H1 (cell line): ENCODE measurements at regions not wholly inside any gene's neighbourhood (a gene's known extent, or its start where the extent isn't known, plus 50 kb on each side); places are given as distances from the start of the nearest gene placed in this dataset.

Experiments used
- CHD2 ChIP-seq: IDR thresholded peaks from 2 replicates; pipeline ENCODE4 v1.6.1; 2012; ENCODE audit warnings: low read length, improper control_type of control experiment
- JUN ChIP-seq: IDR thresholded peaks from 2 replicates; pipeline ENCODE4 v1.6.1; 2011; ENCODE audit warnings: low read depth, mild to moderate bottlenecking, improper control_type of control experiment, low read length
- SAP30 ChIP-seq: fragments of 300-600 bp; sonication (generic); IDR thresholded peaks from 2 replicates; pipeline ENCODE4 v1.7.1; 2012; ENCODE audit warnings: low read length, moderate library complexity, mild to moderate bottlenecking, inconsistent platforms; ENCODE audit not compliant: insufficient read depth, insufficient replicate concordance
- SIX5 ChIP-seq: IDR thresholded peaks from 2 replicates; pipeline ENCODE4 v1.6.1; 2011; ENCODE audit warnings: mild to moderate bottlenecking, low read depth, low read length
- SRF ChIP-seq: IDR thresholded peaks from 2 replicates; pipeline ENCODE4 v1.6.1; 2011; ENCODE audit warnings: mild to moderate bottlenecking, low read depth, low read length, moderate library complexity
- SUZ12 ChIP-seq: fragments of 200-600 bp; sonication (generic); IDR thresholded peaks from 2 replicates; pipeline ENCODE4 v1.6.1; 2012; ENCODE audit warnings: mild to moderate bottlenecking, inconsistent platforms, low read length, moderate library complexity, mixed read lengths
- TCF12 ChIP-seq: IDR thresholded peaks from 2 replicates; pipeline ENCODE4 v1.6.1; 2011; ENCODE audit warnings: low read depth, mild to moderate bottlenecking, low read length
- TF ChIP-seq, protein P1 (sequence below): fragments of 300-600 bp; sonication (generic); IDR thresholded peaks from 2 replicates; pipeline ENCODE4 v1.7.1; 2012; ENCODE audit warnings: low read length, moderate library complexity, mild to moderate bottlenecking, inconsistent platforms; ENCODE audit not compliant: insufficient replicate concordance

DNA sequence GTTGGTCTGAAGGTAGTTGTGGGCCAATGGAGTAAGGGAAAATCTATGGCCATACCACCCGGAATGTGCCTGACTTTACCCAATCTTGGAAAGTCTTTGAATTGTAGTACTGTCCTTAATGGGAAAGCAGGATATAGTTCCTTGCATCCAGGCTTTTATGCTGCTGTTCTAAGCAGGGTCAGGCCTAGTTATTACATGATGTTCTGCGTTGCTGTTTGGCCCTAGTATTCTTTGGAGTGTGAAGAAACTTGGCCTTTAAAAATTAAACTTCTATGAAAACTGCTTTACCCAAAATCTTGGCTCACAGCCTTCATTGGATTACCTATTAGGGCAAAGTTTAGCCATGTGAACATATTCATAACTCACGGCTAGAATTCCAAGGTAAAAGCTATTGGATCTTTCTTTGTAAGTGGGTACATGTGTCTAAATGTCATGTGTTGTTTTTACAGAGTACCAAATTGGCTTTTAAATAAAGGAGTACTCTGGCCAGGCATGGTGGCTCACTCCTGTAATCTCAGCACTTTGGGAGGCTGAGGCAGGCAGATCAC, 211.1 kb downstream of the DTWD2 start (continued):
- TF ChIP-seq, protein P1, sequence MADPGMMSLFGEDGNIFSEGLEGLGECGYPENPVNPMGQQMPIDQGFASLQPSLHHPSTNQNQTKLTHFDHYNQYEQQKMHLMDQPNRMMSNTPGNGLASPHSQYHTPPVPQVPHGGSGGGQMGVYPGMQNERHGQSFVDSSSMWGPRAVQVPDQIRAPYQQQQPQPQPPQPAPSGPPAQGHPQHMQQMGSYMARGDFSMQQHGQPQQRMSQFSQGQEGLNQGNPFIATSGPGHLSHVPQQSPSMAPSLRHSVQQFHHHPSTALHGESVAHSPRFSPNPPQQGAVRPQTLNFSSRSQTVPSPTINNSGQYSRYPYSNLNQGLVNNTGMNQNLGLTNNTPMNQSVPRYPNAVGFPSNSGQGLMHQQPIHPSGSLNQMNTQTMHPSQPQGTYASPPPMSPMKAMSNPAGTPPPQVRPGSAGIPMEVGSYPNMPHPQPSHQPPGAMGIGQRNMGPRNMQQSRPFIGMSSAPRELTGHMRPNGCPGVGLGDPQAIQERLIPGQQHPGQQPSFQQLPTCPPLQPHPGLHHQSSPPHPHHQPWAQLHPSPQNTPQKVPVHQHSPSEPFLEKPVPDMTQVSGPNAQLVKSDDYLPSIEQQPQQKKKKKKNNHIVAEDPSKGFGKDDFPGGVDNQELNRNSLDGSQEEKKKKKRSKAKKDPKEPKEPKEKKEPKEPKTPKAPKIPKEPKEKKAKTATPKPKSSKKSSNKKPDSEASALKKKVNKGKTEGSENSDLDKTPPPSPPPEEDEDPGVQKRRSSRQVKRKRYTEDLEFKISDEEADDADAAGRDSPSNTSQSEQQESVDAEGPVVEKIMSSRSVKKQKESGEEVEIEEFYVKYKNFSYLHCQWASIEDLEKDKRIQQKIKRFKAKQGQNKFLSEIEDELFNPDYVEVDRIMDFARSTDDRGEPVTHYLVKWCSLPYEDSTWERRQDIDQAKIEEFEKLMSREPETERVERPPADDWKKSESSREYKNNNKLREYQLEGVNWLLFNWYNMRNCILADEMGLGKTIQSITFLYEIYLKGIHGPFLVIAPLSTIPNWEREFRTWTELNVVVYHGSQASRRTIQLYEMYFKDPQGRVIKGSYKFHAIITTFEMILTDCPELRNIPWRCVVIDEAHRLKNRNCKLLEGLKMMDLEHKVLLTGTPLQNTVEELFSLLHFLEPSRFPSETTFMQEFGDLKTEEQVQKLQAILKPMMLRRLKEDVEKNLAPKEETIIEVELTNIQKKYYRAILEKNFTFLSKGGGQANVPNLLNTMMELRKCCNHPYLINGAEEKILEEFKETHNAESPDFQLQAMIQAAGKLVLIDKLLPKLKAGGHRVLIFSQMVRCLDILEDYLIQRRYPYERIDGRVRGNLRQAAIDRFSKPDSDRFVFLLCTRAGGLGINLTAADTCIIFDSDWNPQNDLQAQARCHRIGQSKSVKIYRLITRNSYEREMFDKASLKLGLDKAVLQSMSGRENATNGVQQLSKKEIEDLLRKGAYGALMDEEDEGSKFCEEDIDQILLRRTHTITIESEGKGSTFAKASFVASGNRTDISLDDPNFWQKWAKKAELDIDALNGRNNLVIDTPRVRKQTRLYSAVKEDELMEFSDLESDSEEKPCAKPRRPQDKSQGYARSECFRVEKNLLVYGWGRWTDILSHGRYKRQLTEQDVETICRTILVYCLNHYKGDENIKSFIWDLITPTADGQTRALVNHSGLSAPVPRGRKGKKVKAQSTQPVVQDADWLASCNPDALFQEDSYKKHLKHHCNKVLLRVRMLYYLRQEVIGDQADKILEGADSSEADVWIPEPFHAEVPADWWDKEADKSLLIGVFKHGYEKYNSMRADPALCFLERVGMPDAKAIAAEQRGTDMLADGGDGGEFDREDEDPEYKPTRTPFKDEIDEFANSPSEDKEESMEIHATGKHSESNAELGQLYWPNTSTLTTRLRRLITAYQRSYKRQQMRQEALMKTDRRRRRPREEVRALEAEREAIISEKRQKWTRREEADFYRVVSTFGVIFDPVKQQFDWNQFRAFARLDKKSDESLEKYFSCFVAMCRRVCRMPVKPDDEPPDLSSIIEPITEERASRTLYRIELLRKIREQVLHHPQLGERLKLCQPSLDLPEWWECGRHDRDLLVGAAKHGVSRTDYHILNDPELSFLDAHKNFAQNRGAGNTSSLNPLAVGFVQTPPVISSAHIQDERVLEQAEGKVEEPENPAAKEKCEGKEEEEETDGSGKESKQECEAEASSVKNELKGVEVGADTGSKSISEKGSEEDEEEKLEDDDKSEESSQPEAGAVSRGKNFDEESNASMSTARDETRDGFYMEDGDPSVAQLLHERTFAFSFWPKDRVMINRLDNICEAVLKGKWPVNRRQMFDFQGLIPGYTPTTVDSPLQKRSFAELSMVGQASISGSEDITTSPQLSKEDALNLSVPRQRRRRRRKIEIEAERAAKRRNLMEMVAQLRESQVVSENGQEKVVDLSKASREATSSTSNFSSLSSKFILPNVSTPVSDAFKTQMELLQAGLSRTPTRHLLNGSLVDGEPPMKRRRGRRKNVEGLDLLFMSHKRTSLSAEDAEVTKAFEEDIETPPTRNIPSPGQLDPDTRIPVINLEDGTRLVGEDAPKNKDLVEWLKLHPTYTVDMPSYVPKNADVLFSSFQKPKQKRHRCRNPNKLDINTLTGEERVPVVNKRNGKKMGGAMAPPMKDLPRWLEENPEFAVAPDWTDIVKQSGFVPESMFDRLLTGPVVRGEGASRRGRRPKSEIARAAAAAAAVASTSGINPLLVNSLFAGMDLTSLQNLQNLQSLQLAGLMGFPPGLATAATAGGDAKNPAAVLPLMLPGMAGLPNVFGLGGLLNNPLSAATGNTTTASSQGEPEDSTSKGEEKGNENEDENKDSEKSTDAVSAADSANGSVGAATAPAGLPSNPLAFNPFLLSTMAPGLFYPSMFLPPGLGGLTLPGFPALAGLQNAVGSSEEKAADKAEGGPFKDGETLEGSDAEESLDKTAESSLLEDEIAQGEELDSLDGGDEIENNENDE: no peak
- no peak for TF ChIP-seq JUN
- TF ChIP-seq SAP30: no peak
- no peak for TF ChIP-seq SIX5
- no peak for TF ChIP-seq CHD2
- TF ChIP-seq SUZ12: no peak
- no peak for TF ChIP-seq TCF12
- no peak for TF ChIP-seq SRF
